GM06990 (cell line): ENCODE measurements at regions not wholly inside any gene's neighbourhood (a gene's known extent, or its start where the extent isn't known, plus 50 kb on each side); places are given as distances from the start of the nearest gene placed in this dataset.
A peak's percentile ranks its signal among the peaks of the same experiment; 100 is the strongest.
"Not testable (repeated sequence)": the region's sequence is repeated elsewhere in the genome, so short reads cannot be mapped to it uniquely, and the experiment has no call there.

Experiments
- DNase-seq: peaks from one replicate; pipeline ENCODE4 v3.0.0-alpha.2; 2011; ENCODE audit not compliant: insufficient read length; ENCODE audit errors: extremely low read depth
- H3K27me3 ChIP-seq: replicated peaks from 2 replicates; pipeline ENCODE4 v1.6.0; 2011; ENCODE audit warnings: low read length; ENCODE audit not compliant: control insufficient read depth, insufficient read depth
- H3K36me3 ChIP-seq: 2 replicates; pipeline ENCODE4 v1.5.1; 2011; ENCODE audit warnings: low read length; ENCODE audit not compliant: control insufficient read depth, insufficient read depth
- H3K4me3 ChIP-seq: replicated peaks from 2 replicates; pipeline ENCODE4 v1.5.1; 2011; ENCODE audit warnings: low read depth, mild to moderate bottlenecking, control low read depth, low read length
- TF ChIP-seq, protein P1 (sequence below): IDR thresholded peaks from 2 replicates; pipeline ENCODE4 v1.5.1; 2011; ENCODE audit warnings: low read length, control low read depth, mild to moderate bottlenecking, inconsistent platforms; ENCODE audit not compliant: insufficient read depth, poor library complexity, severe bottlenecking

DNA sequence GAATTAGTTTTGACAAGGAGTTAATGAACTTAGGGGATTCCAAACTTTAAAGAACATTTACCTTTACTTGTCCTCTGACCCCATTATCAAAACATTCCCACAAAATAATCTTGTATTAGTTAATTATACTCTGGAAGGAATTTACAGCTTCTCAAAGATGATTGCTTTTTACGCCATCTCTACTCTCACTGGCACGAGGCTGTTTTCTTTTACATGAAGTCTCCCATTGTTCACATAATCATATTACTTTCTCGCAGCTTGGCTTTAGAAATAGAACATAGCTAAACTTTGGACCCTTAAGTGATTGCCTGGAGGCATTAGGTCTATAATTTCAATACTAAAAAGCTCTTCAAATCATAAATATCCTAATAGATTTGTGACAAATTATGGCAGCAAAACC lies 592.9 kb downstream of the TRIML1 start:
- Histone ChIP-seq H3K36me3 (no peaks in the 10 kb centered on the region), H3K4me3 (no peak overlapping the region), H3K27me3 (no peaks in the 10 kb centered on the region)
- TF ChIP-seq, protein P1, sequence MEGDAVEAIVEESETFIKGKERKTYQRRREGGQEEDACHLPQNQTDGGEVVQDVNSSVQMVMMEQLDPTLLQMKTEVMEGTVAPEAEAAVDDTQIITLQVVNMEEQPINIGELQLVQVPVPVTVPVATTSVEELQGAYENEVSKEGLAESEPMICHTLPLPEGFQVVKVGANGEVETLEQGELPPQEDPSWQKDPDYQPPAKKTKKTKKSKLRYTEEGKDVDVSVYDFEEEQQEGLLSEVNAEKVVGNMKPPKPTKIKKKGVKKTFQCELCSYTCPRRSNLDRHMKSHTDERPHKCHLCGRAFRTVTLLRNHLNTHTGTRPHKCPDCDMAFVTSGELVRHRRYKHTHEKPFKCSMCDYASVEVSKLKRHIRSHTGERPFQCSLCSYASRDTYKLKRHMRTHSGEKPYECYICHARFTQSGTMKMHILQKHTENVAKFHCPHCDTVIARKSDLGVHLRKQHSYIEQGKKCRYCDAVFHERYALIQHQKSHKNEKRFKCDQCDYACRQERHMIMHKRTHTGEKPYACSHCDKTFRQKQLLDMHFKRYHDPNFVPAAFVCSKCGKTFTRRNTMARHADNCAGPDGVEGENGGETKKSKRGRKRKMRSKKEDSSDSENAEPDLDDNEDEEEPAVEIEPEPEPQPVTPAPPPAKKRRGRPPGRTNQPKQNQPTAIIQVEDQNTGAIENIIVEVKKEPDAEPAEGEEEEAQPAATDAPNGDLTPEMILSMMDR = no peak
- DNase-seq = no peak

DNA sequence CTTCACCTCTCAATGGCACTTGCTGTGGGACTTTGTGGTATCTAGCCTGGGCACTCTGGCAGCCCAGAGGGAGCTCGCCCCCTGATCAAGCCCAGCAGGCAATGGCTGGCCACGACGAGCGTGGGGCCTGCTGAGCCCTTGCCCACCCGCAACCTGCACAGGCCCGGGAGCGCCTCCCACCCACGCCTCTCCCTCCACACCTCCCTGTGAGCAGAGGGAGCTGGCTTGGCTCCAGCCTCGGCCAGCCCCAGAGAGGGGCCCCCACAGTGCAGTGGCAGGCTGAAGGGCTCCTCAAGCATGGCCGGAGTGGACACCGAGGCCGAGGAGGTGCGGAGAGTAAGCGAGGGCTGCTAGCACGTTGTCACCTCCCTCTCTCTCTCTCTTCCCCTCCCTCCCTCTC lies 595.8 kb downstream of the TRIML1 start:
- DNase-seq = no peak
- no peaks in the 10 kb centered on the region for H3K36me3 ChIP-seq
- no peak overlapping the region for H3K4me3 ChIP-seq
- H3K27me3 ChIP-seq = no peaks in the 10 kb centered on the region
- TF ChIP-seq, protein P1 = no peak

DNA sequence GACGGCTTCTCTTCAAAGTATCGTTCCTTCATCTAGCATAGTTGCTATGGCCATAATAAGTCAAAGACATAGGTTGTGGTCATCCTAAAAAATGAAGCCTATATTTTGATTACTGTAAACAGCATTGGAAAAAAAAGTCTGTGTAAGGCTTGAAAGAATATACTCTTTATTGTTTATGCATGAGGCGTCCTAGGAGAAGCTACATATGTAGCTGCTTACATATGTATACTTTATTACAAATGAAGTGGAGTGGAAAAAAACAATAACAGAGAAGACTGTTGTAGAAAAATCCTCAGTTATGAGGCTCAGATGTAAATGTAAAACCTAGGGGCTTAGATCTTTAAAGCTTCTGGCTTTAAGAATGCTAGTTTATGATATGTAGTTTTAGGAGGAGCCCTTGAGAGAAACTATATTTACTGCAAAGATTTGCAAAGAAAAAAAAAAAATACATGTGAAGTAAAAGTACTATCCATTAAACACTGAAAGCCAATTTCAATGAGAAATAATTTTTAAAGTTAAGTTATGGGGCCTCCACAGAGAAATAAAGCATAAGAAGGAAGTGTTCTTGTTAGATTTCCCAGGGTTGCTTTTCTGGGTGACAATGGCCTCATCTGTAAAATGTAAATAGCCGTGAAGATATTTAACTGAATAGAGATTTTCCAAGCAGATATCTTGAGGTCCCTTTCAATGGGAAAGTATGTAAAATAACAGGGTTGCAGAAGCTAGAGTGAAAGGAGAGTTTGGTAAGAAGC lies 598.2 kb downstream of the TRIML1 start:
- no peak for DNase-seq
- Histone ChIP-seq H3K36me3 (no peaks in the 10 kb centered on the region), H3K4me3 (no peak overlapping the region), H3K27me3 (no peaks in the 10 kb centered on the region)
- TF ChIP-seq, protein P1 = no peak

- not testable (repeated sequence) for H3K36me3 ChIP-seq, DNase-seq, H3K27me3 ChIP-seq
- peak overlapping the region; percentile 44 for H3K4me3 ChIP-seq
Observed at GRCh38 chr4:188738290-188738689, 599.0 kb downstream of the TRIML1 start.

DNA sequence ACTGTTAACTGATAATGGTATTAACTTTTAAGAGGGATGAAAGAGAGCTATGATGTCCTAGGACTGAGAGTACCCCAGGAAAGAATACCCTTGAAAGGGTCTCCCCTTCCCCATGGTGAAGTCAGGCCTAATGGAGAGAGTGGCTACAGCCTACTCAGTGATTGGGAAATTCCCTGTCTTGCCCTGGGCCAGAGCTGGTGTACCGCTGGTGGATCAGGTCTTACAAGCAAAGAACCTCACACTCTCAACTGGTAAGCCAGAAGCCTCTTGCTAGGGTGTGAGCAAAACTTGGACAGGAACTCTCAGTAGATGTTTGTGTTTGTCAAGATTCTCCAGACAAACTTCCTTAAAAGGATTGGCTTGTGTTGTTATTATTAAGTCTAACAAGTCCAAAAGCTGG lies 600.9 kb downstream of the TRIML1 start:
- not testable (repeated sequence) for H3K27me3 ChIP-seq, H3K36me3 ChIP-seq, H3K4me3 ChIP-seq, DNase-seq

- not testable (repeated sequence) for H3K27me3 ChIP-seq, DNase-seq, H3K4me3 ChIP-seq, H3K36me3 ChIP-seq
Observed at GRCh38 chr4:188740791-188741190, 601.5 kb downstream of the TRIML1 start.

DNA sequence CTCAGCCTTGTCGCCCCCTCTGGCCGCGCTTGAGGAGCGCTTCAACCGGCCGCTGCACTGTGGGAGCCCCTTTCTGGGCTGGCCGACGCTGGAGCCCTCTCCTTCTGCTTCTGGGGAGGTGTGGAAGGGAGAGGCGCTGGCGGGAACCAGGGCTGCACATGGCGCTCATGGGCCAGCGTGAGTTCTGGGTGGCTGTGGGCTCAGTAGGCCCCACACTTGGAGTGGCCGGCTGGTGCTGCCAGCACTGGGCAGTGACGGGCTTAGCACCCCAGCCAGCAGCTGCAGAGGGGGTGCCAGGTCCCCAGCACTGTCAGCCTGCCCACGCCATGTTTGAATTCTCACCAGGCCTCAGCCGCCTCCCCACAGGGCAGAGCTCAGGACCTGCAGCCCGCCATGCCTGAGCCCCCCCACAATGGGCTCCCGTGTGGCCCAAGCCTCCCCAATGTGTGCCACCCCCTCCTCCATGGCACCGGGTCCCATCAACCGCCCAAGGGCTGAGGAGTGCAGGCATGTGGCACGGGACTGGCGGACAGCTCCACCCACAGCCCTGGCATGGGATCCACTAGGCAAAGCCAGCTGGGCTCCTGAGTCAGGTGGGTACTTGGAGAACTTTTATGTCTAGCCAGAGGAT lies 615.2 kb downstream of the TRIML1 start:
- no peak overlapping the region for H3K4me3 ChIP-seq
- no peaks in the 10 kb centered on the region for H3K27me3 ChIP-seq
- no peaks in the 10 kb centered on the region for H3K36me3 ChIP-seq
- DNase-seq = no peak
- TF ChIP-seq, protein P1 = no peak
